ENCODE measurements at regions not wholly inside any gene's neighbourhood (a gene's known extent, or its start where the extent isn't known, plus 50 kb on each side); places are given as distances from the start of the nearest gene placed in this dataset.

- Histone ChIP-seq H3K9me3 (ENCODE audit: low read depth, low read length) (no peaks in the 10 kb centered on the region), H3K4me3 (ENCODE audit: insufficient read depth, low read length) (no peak overlapping the region), H3K79me2 (ENCODE audit: insufficient read depth, low read length) (no peaks in the 10 kb centered on the region), H3K27ac (ENCODE audit: low read depth, low read length) (no peak overlapping the region), H3K36me3 (ENCODE audit: insufficient read depth, low read length) (no peaks in the 10 kb centered on the region), H4K20me1 (ENCODE audit: insufficient read depth, low read length) (no peaks in the 10 kb centered on the region), H3K4me1 (ENCODE audit: insufficient read depth, low read length) (peaks cover 6% of the 10 kb centered on the region), H3K27me3 (ENCODE audit: insufficient read depth, low read length) (no peaks in the 10 kb centered on the region), H2AFZ (ENCODE audit: low read length) (no peak overlapping the region), H3K4me2 (ENCODE audit: insufficient read depth, low read length) (no peak overlapping the region)
- no peak for TF ChIP-seq CTCF (IDR thresholded peaks at IDR 0.05; ENCODE audit: extremely low read depth, low read depth, low read length)
- no peak for DNase-seq (ENCODE audit: insufficient read length, low spot score, missing footprints)
Measured at GRCh38 chr7:46651561-46652088, 730.6 kb upstream of the IGFBP3 start.

- no peaks in the 10 kb centered on the region for H3K79me2 ChIP-seq (ENCODE audit: insufficient read depth, low read length)
- DNase-seq (ENCODE audit: insufficient read length, low spot score, missing footprints), result no peak
- TF ChIP-seq CTCF (IDR thresholded peaks at IDR 0.05; ENCODE audit: extremely low read depth, low read depth, low read length), result no peak
- H3K36me3 ChIP-seq (ENCODE audit: insufficient read depth, low read length), result no peaks in the 10 kb centered on the region
- no peak overlapping the region for H3K4me3 ChIP-seq (ENCODE audit: insufficient read depth, low read length)
- no peaks in the 10 kb centered on the region for H4K20me1 ChIP-seq (ENCODE audit: insufficient read depth, low read length)
- no peak overlapping the region for H3K27ac ChIP-seq (ENCODE audit: low read depth, low read length)
- no peak overlapping the region for H2AFZ ChIP-seq (ENCODE audit: low read length)
- peaks cover 6% of the 10 kb centered on the region for H3K4me1 ChIP-seq (ENCODE audit: insufficient read depth, low read length)
- H3K9me3 ChIP-seq (ENCODE audit: low read depth, low read length), result no peaks in the 10 kb centered on the region
- no peak overlapping the region for H3K4me2 ChIP-seq (ENCODE audit: insufficient read depth, low read length)
- H3K27me3 ChIP-seq (ENCODE audit: insufficient read depth, low read length), result no peaks in the 10 kb centered on the region
Measured at GRCh38 chr7:46651070-46651469, 730.0 kb upstream of the IGFBP3 start.

- Histone ChIP-seq H3K4me2 (ENCODE audit: insufficient read depth, low read length) (no peak overlapping the region), H3K27me3 (ENCODE audit: insufficient read depth, low read length) (no peaks in the 10 kb centered on the region)
- DNase-seq (ENCODE audit: insufficient read length, low spot score, missing footprints), result no peak
Measured at GRCh38 chr7:46649876-46650275, 728.8 kb upstream of the IGFBP3 start.

More at GRCh38 chr7:46649876-46650275, 728.8 kb upstream of the IGFBP3 start:
- Histone ChIP-seq H3K27ac (ENCODE audit: low read depth, low read length) (no peak overlapping the region), H4K20me1 (ENCODE audit: insufficient read depth, low read length) (no peaks in the 10 kb centered on the region), H3K79me2 (ENCODE audit: insufficient read depth, low read length) (no peaks in the 10 kb centered on the region), H2AFZ (ENCODE audit: low read length) (peak overlapping the region; percentile 68), H3K36me3 (ENCODE audit: insufficient read depth, low read length) (no peaks in the 10 kb centered on the region), H3K4me3 (ENCODE audit: insufficient read depth, low read length) (no peak overlapping the region), H3K9me3 (ENCODE audit: low read depth, low read length) (no peaks in the 10 kb centered on the region), H3K4me1 (ENCODE audit: insufficient read depth, low read length) (peaks cover 4% of the 10 kb centered on the region)
- TF ChIP-seq CTCF (IDR thresholded peaks at IDR 0.05; ENCODE audit: extremely low read depth, low read depth, low read length), result no peak

Measured in osteoblast (primary cell).